Uterus (tissue), 2 donors: ENCODE measurements at regions not wholly inside any gene's neighbourhood (a gene's known extent, or its start where the extent isn't known, plus 50 kb on each side); places are given as distances from the start of the nearest gene placed in this dataset.

Source experiments
- POLR2A ChIP-seq, 2 donors: fragments of 450-650 bp; IDR thresholded peaks; one replicate each; pipeline ENCODE4 v1.6.1; 2016; ENCODE audit warnings: antibody characterized with exemption in 2 of 2, mild to moderate bottlenecking in 1 of 2, moderate library complexity in 1 of 2
- TF ChIP-seq, protein P1 (sequence below), 4 experiments: fragments of 200-600 bp in 2 of 4; fragments of 450-650 bp in 2 of 4; sonication (generic) in 2 of 4; IDR thresholded peaks; one replicate each; pipeline ENCODE4 v1.5.1; 2016 to 2019; ENCODE audit warnings: antibody characterized with exemption in 4 of 4, mild to moderate bottlenecking in 2 of 4, moderate library complexity in 1 of 4

DNA sequence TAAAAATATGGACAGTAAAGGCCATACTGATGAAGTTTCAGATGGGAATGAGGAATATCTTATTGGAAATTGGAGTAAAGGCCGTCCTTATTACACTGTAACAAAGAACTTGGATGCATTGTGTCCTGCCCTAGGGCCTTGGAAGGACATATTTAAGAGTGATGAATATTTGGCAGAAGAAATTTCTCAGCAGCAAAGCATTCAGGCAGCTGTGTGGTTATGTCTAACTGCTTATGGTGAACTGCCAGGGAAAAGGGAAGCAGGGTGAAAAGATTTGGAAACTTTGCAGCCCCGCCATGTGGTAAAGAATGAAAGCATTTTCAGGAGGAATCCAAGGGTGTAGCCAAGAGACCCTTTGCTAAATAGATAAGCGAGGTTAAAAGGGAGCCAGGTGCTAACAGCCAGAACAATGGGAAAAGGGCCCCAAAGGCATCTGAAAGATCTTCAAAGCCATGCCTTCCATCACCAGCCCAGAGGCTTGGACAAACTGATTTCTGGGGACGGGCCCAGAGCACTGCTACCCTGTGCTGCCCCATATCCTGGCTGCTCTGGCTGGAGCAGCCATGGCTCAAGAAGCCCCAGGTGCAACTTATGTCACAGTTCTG, 200.0 kb downstream of the PTPRU start:
- TF ChIP-seq, protein P1, sequence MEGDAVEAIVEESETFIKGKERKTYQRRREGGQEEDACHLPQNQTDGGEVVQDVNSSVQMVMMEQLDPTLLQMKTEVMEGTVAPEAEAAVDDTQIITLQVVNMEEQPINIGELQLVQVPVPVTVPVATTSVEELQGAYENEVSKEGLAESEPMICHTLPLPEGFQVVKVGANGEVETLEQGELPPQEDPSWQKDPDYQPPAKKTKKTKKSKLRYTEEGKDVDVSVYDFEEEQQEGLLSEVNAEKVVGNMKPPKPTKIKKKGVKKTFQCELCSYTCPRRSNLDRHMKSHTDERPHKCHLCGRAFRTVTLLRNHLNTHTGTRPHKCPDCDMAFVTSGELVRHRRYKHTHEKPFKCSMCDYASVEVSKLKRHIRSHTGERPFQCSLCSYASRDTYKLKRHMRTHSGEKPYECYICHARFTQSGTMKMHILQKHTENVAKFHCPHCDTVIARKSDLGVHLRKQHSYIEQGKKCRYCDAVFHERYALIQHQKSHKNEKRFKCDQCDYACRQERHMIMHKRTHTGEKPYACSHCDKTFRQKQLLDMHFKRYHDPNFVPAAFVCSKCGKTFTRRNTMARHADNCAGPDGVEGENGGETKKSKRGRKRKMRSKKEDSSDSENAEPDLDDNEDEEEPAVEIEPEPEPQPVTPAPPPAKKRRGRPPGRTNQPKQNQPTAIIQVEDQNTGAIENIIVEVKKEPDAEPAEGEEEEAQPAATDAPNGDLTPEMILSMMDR (IDR thresholded peaks at IDR 0.05) = no peak
- TF ChIP-seq POLR2A (IDR thresholded peaks at IDR 0.05) = no peak
